SU-DHL-6 (cell line): ENCODE measurements at regions not wholly inside any gene's neighbourhood (a gene's known extent, or its start where the extent isn't known, plus 50 kb on each side); places are given as distances from the start of the nearest gene placed in this dataset.

Experiments
- H2AFZ ChIP-seq: fragments of 200-600 bp; sonication (generic); 2 replicates; pipeline ENCODE4 v1.6.1; 2014; ENCODE audit warnings: low read depth, mild to moderate bottlenecking, moderate library complexity, mixed read lengths, antibody characterized with exemption, low read length; ENCODE audit not compliant: severe bottlenecking
- H3F3A ChIP-seq: fragments of 200-600 bp; shearing (Covaris generic); 2 replicates; pipeline ENCODE4 v1.6.0; 2016; ENCODE audit warnings: antibody characterized with exemption, mild to moderate bottlenecking; ENCODE audit not compliant: insufficient read depth
- H3K27ac ChIP-seq: fragments of 200-600 bp; sonication (generic); 2 replicates; pipeline ENCODE4 v1.5.1; 2016; ENCODE audit warnings: low read depth, mild to moderate bottlenecking, low read length, moderate library complexity, mixed read lengths
- H3K27me3 ChIP-seq: fragments of 200-600 bp; sonication (generic), shearing (Covaris generic); 2 replicates; pipeline ENCODE4 v1.6.0; 2014; ENCODE audit warnings: mild to moderate bottlenecking, low read length
- H3K36me3 ChIP-seq: fragments of 200-600 bp; sonication (generic); 2 replicates; pipeline ENCODE4 v1.6.1; 2014; ENCODE audit warnings: mild to moderate bottlenecking, low read length, mixed read lengths
- H3K4me2 ChIP-seq: fragments of 300-600, 200-600 bp; shearing (Covaris generic), sonication (generic); 2 replicates; pipeline ENCODE4 v1.6.0; 2014; ENCODE audit warnings: low read length, low read depth, mild to moderate bottlenecking; ENCODE audit not compliant: poor library complexity, severe bottlenecking
- H3K4me3 ChIP-seq: fragments of 200-600 bp; sonication (generic); 2 replicates; pipeline ENCODE4 v1.5.1; 2014; ENCODE audit warnings: antibody characterized with exemption, low read length, mild to moderate bottlenecking, mixed read lengths; ENCODE audit not compliant: insufficient read depth, poor library complexity, severe bottlenecking
- H3K79me2 ChIP-seq: fragments of 200-600 bp; sonication (generic); 2 replicates; pipeline ENCODE4 v1.6.1; 2014; ENCODE audit warnings: mild to moderate bottlenecking, low read length, moderate library complexity; ENCODE audit not compliant: insufficient read depth
- H3K9ac ChIP-seq: fragments of 200-600 bp; sonication (generic); 2 replicates; pipeline ENCODE4 v1.7.0; 2014; ENCODE audit warnings: mild to moderate bottlenecking, low read length
- H3K9me2 ChIP-seq: fragments of 200-600 bp; sonication (generic); replicated peaks from 2 replicates; pipeline ENCODE4 v1.6.1; 2014; ENCODE audit warnings: low read length; ENCODE audit not compliant: insufficient read depth
- H3K9me3 ChIP-seq: fragments of 200-600 bp; sonication (generic); 2 replicates; pipeline ENCODE4 v1.6.1; 2014; ENCODE audit warnings: low read length, mixed read lengths; ENCODE audit not compliant: insufficient read depth
- H4K20me1 ChIP-seq: fragments of 200-600 bp; sonication (generic); 2 replicates; pipeline ENCODE4 v1.6.1; 2014; ENCODE audit warnings: low read depth, mild to moderate bottlenecking, antibody characterized with exemption, low read length, moderate library complexity, mixed read lengths
- EZH2phosphoT487 ChIP-seq: fragments of 200-600 bp; sonication (generic), shearing (Covaris generic); conservative IDR thresholded peaks from 2 replicates; pipeline ENCODE4 v1.6.1; 2018; ENCODE audit warnings: mild to moderate bottlenecking, antibody characterized with exemption, low read length, moderate library complexity, mixed read lengths
- TF ChIP-seq, protein P1 (sequence below): fragments of 200-600 bp; sonication (generic); IDR thresholded peaks from one replicate; pipeline ENCODE4 v1.5.1; 2017; ENCODE audit warnings: antibody characterized with exemption, mild to moderate bottlenecking, low read length, moderate library complexity; ENCODE audit not compliant: insufficient read depth, poor library complexity, severe bottlenecking

DNA sequence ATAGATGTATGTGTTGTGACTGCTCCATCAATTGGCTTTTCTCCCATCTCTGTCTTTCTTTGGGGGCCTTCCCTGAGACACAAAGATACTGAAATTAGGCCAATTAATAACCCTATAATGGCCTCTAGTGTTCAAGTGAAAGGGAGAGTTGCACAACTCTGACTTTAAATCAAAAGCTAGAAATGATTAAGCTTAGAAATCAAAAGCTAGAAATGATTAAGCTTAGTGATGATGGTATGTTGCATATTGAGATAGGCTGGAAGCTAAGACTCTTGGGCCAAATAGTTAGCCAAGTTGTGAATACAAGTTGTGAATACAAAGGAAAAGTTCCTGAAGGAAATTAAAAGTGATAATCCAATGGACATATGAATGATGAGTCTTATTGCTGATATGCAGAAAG, 452.9 kb upstream of the AGA start:
- H3F3A ChIP-seq, result no peaks in the 10 kb centered on the region
- TF ChIP-seq EZH2phosphoT487, result no peak
- TF ChIP-seq, protein P1, sequence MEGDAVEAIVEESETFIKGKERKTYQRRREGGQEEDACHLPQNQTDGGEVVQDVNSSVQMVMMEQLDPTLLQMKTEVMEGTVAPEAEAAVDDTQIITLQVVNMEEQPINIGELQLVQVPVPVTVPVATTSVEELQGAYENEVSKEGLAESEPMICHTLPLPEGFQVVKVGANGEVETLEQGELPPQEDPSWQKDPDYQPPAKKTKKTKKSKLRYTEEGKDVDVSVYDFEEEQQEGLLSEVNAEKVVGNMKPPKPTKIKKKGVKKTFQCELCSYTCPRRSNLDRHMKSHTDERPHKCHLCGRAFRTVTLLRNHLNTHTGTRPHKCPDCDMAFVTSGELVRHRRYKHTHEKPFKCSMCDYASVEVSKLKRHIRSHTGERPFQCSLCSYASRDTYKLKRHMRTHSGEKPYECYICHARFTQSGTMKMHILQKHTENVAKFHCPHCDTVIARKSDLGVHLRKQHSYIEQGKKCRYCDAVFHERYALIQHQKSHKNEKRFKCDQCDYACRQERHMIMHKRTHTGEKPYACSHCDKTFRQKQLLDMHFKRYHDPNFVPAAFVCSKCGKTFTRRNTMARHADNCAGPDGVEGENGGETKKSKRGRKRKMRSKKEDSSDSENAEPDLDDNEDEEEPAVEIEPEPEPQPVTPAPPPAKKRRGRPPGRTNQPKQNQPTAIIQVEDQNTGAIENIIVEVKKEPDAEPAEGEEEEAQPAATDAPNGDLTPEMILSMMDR, result no peak

DNA sequence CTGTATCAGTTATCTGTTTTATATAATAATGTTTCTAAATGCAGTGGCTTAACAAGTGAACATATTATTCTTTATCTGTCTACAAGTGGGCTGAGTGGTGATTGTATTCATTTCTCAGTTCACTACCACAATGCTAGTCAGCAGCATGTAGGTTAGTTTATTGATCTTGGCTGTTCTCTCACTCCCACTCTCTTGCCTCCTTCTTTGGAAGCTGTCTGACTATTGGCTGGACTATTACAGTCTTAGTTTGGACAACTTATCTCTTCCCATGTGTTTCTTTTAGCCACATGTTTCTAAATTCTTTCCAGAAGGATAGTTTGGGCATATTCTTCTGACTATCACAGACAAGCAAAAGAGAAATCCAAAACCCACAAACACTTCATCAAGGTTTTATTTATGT, 459.5 kb upstream of the AGA start:
- H3K9me3 ChIP-seq, result no peaks in the 10 kb centered on the region
- no peak overlapping the region for H3K27ac ChIP-seq
- H3K4me3 ChIP-seq, result no peak overlapping the region
- no peaks in the 10 kb centered on the region for H4K20me1 ChIP-seq
- H3K9me2 ChIP-seq, result no peaks in the 10 kb centered on the region
- H3K9ac ChIP-seq, result no peak overlapping the region
- no peaks in the 10 kb centered on the region for H3K36me3 ChIP-seq
- H2AFZ ChIP-seq, result no peak overlapping the region
- no peaks in the 10 kb centered on the region for H3K79me2 ChIP-seq
- H3K4me2 ChIP-seq, result no peak overlapping the region
- TF ChIP-seq, protein P1, result no peak
- TF ChIP-seq EZH2phosphoT487, result no peak
- no peaks in the 10 kb centered on the region for H3F3A ChIP-seq
- H3K27me3 ChIP-seq, result no peaks in the 10 kb centered on the region

More for the DNA sequence above, 452.9 kb upstream of the AGA start:
- Histone ChIP-seq H3K36me3 (no peaks in the 10 kb centered on the region), H3K27me3 (no peaks in the 10 kb centered on the region), H3K9me2 (no peaks in the 10 kb centered on the region), H3K9me3 (no peaks in the 10 kb centered on the region), H3K79me2 (no peaks in the 10 kb centered on the region), H3K4me3 (no peak overlapping the region), H2AFZ (no peak overlapping the region), H4K20me1 (no peaks in the 10 kb centered on the region), H3K4me2 (no peak overlapping the region), H3K9ac (no peak overlapping the region), H3K27ac (no peak overlapping the region)

DNA sequence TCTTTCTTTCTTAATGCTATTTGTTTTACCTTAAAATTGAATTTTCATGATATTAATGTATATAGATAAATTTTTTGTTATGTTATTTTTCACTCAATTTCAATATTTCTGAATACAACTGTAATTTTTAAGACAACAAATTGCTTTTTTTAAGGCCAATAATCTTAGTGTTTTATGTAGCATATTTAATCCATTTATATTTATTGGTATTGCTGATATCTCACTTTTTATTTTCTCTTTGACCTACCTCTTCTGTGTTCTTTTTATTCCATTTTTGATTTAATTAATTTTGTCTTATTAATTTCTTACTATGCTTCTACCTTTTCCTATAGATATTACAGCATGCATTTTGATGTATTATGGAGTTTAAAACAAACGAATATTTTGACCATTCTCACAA, 460.1 kb upstream of the AGA start:
- no peak overlapping the region for H3K27ac ChIP-seq
- TF ChIP-seq, protein P1, result no peak
- no peak for TF ChIP-seq EZH2phosphoT487
- no peaks in the 10 kb centered on the region for H3K36me3 ChIP-seq
- H3K9ac ChIP-seq, result no peak overlapping the region
- no peaks in the 10 kb centered on the region for H3K9me3 ChIP-seq
- H3K4me3 ChIP-seq, result no peak overlapping the region
- H3K9me2 ChIP-seq, result no peaks in the 10 kb centered on the region
- no peaks in the 10 kb centered on the region for H3K27me3 ChIP-seq
- no peaks in the 10 kb centered on the region for H4K20me1 ChIP-seq
- H3K4me2 ChIP-seq, result no peak overlapping the region
- no peaks in the 10 kb centered on the region for H3K79me2 ChIP-seq
- H2AFZ ChIP-seq, result no peak overlapping the region
- no peaks in the 10 kb centered on the region for H3F3A ChIP-seq
